Activated CD4-positive, alpha-beta T cell treated with anti-CD3 and anti-CD28 coated beads, Interleukin-2, amount 50 U/mL, for 48 hours (primary cell): ENCODE measurements at regions not wholly inside any gene's neighbourhood (a gene's known extent, or its start where the extent isn't known, plus 50 kb on each side); places are given as distances from the start of the nearest gene placed in this dataset.

Experiments used
- DNase-seq, 2 experiments: peaks; one replicate each; pipeline ENCODE4 v3.0.0-alpha.2; 2020

DNA sequence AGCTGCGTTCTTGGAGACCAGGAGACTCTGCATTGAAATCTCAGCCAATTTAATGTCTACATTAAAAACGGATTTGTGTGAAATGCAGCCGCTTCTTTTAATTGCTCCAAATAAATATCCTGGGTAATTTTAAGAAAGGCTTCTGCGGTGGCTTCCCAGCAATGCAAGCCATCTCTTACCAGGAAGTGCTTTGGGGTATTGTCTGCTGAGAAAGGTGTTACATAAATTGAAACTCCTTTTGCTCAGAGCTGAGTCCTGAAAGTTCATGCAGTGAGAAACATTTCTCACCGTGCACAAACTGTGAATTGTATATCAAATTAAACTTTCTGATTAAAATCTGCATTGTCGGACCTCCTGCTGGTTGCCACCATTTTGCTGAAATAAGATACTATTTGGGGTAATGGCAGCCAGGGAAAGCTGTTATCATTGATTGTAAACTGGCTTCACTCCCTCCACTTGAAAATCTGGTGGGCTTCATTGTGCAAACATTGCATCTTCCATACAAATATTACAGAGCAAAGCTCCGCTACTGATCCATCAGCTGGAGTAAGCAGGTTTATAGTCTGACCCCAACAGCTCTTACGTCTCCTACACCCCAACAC lies 59.5 kb downstream of the ZIC5 start:
- DNase-seq: no peak

DNA sequence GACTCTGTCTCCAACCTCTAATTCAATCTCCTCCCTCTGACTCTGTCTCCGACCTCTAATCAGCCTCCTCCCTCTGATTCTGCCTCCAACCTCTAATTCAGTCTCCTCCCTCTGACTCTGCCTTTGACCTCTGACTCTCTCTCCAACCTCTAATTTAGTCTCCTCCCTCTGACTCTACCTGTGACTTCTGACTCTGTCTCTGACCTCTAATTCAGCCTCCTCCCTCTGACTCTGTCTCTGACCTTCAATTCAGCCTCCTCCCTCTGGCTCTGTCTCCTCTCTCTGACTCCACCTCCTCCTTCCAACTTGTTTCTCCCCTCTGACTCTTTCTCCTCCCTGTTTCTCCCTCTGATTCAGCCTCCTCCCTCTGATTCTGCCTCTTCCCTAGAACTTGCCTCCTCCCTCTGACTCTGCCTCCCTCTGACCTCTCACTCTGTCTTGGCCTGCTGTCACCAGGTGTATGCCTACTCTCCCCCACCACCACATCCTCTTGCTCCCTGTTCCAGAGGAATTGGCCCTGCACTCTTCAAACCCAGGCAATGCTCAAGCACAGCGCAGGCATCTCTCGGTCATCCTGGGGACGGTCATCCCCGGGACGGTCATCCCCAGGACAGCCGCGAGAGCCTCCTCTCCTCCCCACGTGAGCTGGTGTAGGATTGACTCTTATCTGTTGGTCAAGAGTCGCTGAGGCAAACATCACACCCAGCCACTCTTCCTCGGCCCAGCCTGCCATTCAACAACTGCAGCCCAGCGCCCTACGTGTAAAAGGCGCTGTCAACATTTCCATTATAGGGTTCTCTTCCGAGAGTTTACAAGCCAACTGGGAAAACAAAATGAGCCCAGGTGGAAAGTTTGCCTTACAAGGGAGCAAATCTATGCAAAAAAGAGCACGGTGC lies 60.2 kb downstream of the ZIC5 start:
- DNase-seq: no peak

DNA sequence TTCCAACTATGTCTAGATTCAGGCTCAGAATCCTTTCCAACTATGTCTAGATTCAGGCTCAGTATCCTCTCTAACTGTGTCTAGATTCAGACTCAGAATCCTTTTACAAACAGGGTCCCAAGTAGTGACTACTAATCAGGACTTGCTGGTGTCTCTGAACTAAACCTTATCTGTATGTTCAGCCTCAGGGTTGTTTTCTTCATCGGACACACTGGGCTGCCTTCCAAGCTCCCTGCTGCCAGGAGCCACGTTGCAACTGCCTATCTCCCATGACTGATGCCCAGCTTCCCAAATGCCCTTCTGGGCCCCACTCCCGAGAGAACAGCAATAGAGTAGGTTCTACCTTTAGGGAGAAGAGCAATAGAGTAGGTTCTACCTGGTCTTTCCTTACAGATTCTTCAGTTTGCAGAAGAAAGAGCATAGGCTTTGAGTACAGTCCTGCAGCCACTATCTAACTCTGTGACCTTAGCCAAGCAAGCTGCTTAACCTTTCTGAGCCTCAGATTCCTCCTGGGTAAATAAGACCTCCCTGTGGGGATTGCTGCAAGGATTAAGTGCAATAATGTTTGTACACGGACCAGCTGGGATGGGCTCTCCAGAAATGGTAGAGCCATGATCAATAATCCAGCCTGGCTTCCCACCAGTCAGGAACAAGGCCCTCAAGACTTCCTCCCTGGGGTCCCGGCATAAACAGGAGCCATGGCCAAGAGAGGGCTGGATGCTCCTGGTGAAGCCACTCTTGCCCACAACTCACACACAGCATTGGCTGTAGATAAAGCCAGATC lies 61.5 kb downstream of the ZIC5 start:
- DNase-seq: no peak

GRCh38 chr13:99909097-99909835 lies 62.3 kb downstream of the ZIC5 start:
- DNase-seq: no peak

- DNase-seq: no peak
Measured at GRCh38 chr13:99908140-99908803, 63.3 kb downstream of the ZIC5 start.

DNA sequence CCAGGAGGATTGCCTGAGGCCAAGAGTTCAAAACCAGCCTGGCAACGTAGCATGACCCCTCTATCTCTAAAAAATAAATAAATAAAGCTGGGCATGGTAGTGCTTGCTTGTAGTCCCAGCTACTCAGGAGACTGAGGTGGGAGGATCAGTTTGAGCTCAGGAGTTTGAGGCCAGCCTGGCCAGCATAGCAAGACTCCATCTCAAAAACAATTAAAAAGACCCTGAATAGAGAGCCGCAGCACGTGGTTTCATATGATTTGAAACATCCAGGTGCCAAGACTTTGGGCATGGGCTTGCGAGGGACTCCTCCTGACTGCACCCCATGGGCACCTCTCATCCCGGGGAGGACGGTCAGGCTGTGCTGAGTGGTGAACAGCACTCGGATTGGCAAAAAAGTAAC lies 63.9 kb downstream of the ZIC5 start:
- DNase-seq: no peak

DNA sequence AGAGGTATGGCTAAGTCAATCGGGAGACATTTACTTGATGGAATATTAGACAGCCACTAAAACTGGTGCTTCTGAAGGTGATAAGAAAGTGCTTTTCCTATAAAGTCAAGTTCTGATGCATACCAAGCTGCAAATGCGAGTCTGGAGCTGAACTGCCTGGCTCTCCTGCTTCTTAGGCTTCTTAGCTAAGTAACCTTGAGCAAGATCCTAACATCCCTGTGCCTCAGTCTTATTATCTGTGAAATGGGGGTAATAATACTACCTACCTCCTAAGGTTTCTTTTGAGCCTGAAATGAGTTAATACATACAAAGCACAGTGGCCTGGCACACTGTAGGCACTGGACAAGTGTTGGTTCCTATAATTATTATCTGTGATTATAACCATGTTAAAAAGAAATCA lies 64.5 kb downstream of the ZIC5 start:
- DNase-seq: no peak

- DNase-seq: no peak
Measured at GRCh38 chr13:99905814-99906213, 65.8 kb downstream of the ZIC5 start.

DNA sequence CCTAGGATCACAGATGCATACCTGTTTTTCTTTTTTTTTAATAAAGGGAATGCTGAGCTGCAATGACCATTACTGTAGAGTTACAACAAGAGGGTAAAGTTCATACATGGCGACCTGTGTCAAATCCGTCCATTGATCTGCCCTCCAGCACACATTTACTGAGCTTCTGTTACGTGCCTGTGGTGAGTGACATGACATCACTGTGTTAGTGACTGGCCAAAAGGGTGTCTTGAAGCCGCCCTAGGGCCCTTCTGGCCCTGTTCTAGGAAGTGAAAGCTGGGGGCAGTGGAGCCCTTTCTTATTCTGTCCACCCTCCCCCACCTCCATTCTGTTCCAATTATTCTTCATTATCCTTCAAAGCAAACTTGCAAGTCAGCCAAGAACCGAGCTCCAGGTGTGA lies 66.3 kb downstream of the ZIC5 start:
- DNase-seq: no peak

DNA sequence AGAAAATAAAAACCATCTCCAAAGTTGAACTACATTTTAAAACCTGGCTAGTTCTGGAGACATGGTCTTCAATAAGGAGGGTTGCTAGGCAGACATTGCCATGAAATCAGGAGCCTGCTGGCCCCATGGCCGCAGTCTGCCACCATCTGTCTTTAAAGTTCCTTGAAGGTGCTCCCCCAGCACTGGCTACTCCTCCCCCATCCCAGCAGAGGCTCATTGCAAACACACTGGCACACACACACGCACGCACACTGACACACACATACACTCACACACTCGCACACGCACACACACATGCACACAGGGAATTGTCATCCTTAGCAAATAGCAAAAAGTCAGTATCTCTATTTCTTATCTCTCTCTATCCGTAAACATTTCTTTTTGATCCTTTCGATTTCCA lies 68.4 kb downstream of the ZIC5 start:
- no peak for DNase-seq

DNA sequence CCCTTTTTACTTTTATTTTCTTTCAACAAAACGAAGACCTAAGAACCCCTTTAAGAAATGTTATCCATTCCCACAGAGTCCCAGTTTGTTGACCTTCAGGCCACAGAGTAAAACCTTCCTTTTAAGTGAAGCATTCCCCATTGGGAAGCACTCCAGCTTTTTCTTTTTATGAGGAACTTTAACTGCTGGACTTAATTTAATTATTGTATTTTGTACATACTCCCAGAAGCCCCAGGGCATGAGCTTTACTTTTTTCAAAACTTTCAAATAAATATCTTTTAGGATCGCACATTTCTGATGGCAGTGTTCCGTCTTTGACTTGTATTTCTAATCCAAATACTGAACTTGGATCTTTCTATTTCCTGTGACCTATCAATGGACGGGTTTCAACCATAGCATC lies 68.9 kb downstream of the ZIC5 start:
- DNase-seq: no peak

DNA sequence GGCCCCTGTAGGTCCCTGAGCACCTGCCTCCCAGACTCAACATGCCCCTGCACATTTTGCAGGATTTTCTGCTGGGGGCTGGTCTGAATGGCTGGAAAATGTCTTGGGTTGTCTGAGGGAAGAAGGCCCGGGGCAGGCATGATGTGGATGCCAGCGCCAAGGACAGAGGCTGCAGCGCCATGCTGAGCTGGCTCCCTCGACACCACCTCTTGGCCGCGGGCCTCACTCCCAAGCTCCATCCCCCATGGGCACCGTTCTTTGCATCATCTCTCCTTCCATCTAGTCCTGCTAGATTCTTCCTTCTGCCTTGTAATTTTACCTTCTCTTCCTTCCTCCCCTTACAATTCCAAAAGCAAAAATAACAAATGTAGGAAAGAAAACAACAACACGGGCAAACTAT lies 70.6 kb downstream of the ZIC5 start:
- no peak for DNase-seq

GRCh38 chr13:99898421-99898820 lies 73.1 kb downstream of the ZIC5 start:
- DNase-seq: no peak

GRCh38 chr13:99897076-99897440 lies 74.5 kb downstream of the ZIC5 start:
- no peak for DNase-seq

DNA sequence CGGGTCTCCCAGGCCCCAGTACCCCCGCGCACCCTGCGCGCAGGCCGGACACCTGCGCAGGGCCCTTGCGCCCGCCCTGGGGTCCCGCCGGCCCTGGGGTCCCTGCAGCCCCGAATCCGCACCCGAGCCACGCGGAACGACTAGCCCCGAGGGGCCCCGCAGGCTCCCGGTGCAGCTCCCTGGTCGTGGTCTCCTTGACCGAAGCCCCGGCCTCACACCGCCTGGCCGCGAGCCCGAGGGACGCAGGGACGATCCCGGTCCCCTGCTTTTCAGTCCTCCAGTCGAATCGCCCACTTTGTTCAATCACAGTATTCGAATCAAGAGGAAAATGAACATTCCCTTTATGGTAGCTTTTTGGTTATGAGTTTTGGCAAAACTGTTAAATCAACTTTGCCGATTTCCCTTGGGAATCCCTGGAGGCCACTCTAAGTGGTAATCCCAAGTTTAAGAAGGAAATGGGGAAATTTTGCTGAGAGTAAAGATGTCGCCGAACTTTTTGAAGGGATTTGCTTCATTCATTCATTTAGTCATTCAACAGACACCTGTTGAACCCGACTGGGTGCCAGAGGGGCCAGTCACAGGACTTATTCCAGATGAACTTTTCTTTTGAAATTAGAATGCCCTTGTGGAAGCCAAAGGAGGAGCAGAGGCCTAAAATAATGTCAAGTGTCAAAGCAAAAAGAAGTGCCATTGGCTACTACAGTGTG lies 75.0 kb downstream of the ZIC5 start:
- no peak for DNase-seq

GRCh38 chr13:99895444-99896368 lies 75.9 kb downstream of the ZIC5 start:
- DNase-seq: no peak

DNA sequence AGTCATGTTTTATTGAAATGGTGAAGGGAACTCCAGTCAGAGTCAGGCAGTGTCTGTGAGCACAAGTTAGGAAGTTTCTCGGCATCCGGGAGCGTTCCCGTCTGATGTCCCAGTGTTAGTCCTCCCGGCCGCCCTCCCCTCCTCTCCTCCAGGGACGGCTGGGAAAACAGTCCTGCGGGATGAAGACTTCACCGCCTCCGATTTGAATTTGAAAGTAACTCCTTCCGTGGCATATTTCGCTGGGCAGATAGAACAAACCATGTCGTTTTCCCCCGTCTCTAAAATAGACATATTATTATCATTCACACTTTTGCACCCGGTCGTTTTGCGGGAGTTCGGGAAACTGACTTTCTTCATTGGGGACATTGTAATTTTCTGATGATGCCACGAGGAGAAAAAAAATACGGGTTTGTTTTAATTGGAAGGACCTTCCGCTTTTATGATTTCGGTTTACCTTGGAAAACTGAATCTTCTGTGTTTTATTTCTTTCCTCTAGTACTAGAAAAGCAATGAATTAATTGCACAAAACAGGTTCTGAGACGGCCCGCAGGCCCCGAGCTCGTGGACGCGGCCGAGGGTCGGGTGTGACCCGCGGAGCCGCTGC lies 76.6 kb downstream of the ZIC5 start:
- no peak for DNase-seq

- no peak for DNase-seq
Measured at GRCh38 chr13:99894105-99894839, 77.3 kb downstream of the ZIC5 start.

DNA sequence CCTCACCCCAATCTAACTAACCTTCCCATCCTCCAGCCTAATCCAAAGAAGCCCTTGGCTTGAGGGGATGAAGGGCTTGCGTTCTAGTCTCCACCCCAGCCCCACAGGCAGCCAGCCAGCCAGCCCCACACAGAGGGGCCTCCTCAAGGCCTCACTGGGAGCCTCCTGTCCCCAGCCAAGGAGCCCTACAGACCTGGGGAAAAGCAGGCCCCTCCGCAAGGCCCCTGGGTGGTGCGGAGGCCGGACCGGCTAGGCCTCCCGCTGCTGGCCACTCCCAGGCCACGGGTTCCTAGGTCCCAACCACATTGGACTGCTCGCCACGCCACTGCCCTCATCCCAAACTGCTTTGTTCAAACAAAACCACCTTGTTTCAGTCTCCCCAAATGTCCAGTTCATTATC lies 78.0 kb downstream of the ZIC5 start:
- DNase-seq: no peak
